ENCODE measurements at regions not wholly inside any gene's neighbourhood (a gene's known extent, or its start where the extent isn't known, plus 50 kb on each side); places are given as distances from the start of the nearest gene placed in this dataset.

DNA sequence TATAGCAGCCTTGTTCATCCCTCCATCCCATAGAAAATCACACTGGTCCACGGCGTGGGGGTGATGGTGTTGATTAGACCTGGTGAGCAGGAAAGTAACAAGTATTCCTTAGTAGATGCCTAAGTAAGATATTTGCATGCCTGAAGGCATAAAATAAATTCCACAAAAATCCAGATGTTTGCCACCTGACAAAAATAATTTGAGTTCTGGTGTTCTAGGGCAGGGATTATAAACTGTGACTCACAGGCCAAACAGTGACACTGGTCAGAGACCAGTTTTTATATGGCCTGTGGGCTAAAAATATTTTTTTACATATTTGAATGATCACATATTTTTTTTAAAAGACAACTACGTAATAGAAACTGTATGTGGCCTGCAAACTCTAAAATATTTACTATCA lies 310.7 kb downstream of the RFC3 start:
- no peak for DNase-seq (ENCODE audit: low read depth)
- TF ChIP-seq, protein P1, sequence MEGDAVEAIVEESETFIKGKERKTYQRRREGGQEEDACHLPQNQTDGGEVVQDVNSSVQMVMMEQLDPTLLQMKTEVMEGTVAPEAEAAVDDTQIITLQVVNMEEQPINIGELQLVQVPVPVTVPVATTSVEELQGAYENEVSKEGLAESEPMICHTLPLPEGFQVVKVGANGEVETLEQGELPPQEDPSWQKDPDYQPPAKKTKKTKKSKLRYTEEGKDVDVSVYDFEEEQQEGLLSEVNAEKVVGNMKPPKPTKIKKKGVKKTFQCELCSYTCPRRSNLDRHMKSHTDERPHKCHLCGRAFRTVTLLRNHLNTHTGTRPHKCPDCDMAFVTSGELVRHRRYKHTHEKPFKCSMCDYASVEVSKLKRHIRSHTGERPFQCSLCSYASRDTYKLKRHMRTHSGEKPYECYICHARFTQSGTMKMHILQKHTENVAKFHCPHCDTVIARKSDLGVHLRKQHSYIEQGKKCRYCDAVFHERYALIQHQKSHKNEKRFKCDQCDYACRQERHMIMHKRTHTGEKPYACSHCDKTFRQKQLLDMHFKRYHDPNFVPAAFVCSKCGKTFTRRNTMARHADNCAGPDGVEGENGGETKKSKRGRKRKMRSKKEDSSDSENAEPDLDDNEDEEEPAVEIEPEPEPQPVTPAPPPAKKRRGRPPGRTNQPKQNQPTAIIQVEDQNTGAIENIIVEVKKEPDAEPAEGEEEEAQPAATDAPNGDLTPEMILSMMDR (IDR thresholded peaks at IDR 0.05; ENCODE audit: insufficient read depth, low read length), result no peak
- H3K4me3 ChIP-seq (ENCODE audit: low read depth, low read length), result no peak overlapping the region

DNA sequence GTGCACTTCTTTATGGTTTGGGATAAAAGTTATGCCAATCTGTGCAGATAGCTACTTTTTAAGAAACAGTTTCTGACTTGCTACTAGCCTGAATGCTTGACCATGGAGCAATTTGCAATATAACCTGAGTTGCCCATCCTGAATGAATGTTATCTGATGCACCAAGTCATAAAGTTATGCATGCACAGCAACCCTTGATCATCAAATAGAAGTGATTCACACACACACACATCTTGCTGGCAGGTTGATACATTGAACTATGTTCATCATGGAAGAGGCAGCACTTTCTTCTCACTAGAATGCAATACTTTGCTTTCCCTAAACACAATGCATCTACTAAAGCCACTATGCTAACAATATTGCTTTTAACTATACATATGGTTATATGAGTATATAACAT lies 311.5 kb downstream of the RFC3 start:
- H3K4me3 ChIP-seq (ENCODE audit: low read depth, low read length), result no peak overlapping the region
- DNase-seq (ENCODE audit: low read depth), result no peak
- TF ChIP-seq, protein P1 (IDR thresholded peaks at IDR 0.05; ENCODE audit: insufficient read depth, low read length), result no peak

DNA sequence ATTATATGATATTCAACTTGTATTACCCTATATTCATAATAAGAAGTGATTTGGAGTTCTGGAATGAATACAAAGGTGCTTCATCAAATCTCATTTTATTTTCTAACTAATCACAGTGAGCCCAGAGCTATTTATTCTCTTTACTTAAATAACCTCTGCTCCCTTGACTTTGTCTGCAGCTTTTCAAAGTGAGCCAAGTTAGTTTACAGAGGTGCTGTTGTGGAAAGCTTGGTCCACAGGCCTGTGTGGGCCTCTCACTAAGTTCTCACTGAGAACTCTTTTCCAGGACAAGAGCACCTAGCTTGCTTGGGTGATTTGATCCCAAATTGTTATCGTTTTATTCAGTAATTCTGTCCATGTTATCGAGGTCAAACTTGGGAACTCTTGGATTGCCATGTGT lies 319.3 kb downstream of the RFC3 start:
- no peak overlapping the region for H3K4me3 ChIP-seq (ENCODE audit: low read depth, low read length)
- no peak for DNase-seq (ENCODE audit: low read depth)
- TF ChIP-seq, protein P1 (IDR thresholded peaks at IDR 0.05; ENCODE audit: insufficient read depth, low read length), result no peak

DNA sequence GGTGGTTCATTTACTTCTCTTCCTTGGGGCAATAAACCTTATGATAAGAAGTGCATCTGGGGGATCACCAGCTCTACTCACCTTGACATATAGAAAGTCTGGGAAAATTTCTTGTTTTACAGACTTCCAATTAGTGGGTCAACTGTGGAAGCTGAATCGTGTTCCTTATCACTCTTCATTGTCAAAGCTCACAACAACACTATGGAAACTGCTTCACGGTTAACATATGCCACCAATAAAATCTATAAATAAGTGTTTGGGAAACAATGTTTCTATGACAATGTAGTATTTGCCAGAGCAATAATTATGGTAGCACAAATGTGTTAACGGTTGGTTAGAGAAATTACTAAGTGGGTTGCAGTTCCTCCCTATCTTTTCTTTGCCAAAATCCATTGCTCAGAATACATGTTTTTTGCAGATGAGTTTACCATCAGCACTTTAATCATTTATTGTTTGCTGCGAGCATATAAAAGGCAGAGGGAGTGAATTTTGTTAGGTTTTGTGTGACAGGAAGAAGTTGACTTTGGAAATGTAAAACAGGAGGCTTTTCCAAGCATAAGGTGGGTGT lies 321.8 kb downstream of the RFC3 start:
- DNase-seq (ENCODE audit: low read depth), result no peak
- H3K4me3 ChIP-seq (ENCODE audit: low read depth, low read length), result no peak overlapping the region
- TF ChIP-seq, protein P1 (IDR thresholded peaks at IDR 0.05; ENCODE audit: insufficient read depth, low read length), result no peak

DNA sequence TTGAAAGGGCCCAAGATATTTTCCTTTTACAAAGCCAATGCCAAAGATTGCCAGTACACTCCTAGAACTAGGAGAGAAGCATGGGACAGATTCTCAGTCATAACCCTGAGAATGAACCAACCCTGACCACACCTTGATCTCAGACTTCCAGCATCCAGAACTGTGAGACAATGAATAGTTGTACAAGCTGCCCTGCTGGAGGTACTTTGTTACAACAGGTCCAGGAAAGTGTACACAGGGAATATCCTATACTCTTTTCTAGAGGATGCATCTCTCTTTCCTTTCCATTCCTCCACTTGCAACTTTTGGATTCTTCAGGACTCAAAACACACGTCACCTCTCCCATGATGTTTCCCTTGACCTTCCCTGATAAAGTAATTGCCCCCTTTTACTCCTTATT lies 325.7 kb downstream of the RFC3 start:
- TF ChIP-seq, protein P1 (IDR thresholded peaks at IDR 0.05; ENCODE audit: insufficient read depth, low read length), result no peak
- DNase-seq (ENCODE audit: low read depth), result no peak

DNA sequence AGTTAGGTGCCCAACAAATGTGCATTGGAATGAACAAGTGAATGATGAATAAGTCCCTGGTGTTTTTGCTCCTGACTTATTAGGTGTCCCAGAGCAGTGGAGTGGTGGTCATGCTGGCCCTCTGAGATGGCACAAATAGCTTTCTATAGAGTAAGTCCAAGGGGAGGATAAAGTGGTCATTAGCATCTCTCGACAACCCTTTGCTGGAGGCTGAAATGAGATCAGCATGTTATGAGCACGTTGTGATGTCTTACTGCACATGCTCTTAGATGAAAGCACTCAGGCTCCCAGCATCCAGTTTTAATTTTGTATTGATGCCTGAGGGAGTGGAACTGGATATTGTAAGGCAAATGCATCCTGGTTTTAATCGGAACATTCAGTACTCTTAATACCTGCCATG lies 326.2 kb downstream of the RFC3 start:
- H3K4me3 ChIP-seq (ENCODE audit: low read depth, low read length), result no peak overlapping the region
- TF ChIP-seq, protein P1 (IDR thresholded peaks at IDR 0.05; ENCODE audit: insufficient read depth, low read length), result no peak
- no peak for DNase-seq (ENCODE audit: low read depth)

More for the DNA sequence above, 325.7 kb downstream of the RFC3 start:
- no peak overlapping the region for H3K4me3 ChIP-seq (ENCODE audit: low read depth, low read length)

DNA sequence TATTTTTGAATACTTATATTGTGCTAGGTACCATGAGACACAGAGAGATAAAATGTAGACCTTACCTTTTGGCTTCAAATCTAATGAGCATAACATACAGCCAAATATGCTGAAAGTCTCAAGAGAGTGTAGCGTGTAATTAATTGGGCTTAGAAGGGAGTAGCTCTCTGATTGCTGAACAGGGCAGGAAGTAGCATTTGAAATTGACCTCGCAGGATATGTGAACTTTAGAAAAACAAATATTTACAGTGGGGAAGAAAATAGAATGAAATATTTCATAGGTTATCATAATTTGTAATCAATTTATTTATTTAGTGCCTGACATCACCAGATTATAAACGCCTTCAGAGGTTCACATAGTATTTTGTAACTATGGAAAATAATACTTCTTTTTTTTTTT lies 327.1 kb downstream of the RFC3 start:
- DNase-seq (ENCODE audit: low read depth), result no peak

More for the DNA sequence above, 327.1 kb downstream of the RFC3 start:
- no peak overlapping the region for H3K4me3 ChIP-seq (ENCODE audit: low read depth, low read length)
- TF ChIP-seq, protein P1 (IDR thresholded peaks at IDR 0.05; ENCODE audit: insufficient read depth, low read length), result no peak
